Chondrocyte (in vitro differentiated cells): ENCODE measurements at regions not wholly inside any gene's neighbourhood (a gene's known extent, or its start where the extent isn't known, plus 50 kb on each side); places are given as distances from the start of the nearest gene placed in this dataset.

Experiments used
- DNase-seq: peaks from one replicate; pipeline ENCODE4 v3.0.0; 2021; ENCODE audit warnings: mixed read lengths, low spot score
- H3K27ac Mint-ChIP-seq: one replicate; pipeline ENCODE4 v1.8.0; 2021; ENCODE audit warnings: mild to moderate bottlenecking, moderate library complexity, mixed read lengths; ENCODE audit not compliant: unreplicated experiment
- H3K27me3 Mint-ChIP-seq: 2 replicates; pipeline ENCODE4 v1.8.0; 2021; ENCODE audit warnings: low read depth, mixed read lengths
- H3K36me3 Mint-ChIP-seq: 2 replicates; pipeline ENCODE4 v1.8.0; 2021; ENCODE audit warnings: low read depth, mixed read lengths
- H3K4me1 Mint-ChIP-seq: 2 replicates; pipeline ENCODE4 v1.8.0; 2021; ENCODE audit warnings: low read depth, mild to moderate bottlenecking, mixed read lengths
- H3K4me3 Mint-ChIP-seq: one replicate; pipeline ENCODE4 v1.8.0; 2021; ENCODE audit warnings: mild to moderate bottlenecking, moderate library complexity, mixed read lengths; ENCODE audit not compliant: unreplicated experiment
- H3K9me3 Mint-ChIP-seq: 2 replicates; pipeline ENCODE4 v1.8.0; 2021; ENCODE audit warnings: low read depth, mixed read lengths
- TF ChIP-seq, protein P1 (sequence below): fragments of 200-600 bp; sonication (generic); IDR thresholded peaks from 2 replicates; pipeline ENCODE4 v1.5.0; 2021; ENCODE audit warnings: antibody characterized with exemption, mild to moderate bottlenecking, moderate library complexity

DNA sequence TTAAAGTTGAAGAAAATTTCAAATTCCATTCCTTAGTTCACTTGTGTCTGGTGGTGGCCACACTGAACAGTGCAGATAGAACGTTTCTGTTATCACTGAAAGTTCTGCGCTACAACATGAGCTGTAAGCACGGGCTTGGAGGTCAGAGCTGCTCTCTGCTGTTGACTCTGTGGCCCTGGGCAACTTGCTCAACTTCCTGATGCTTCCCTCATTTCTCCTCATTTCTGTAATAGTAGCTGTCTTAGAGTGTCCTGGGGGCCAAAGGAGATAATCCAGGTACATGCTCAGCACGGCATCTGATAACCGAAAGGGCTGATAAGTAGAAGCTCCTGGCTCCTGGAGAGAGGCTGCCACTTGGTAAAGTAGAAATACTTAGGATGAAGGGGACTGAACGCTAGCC lies 92.3 kb upstream of the DUSP5 start:
- H3K36me3 Mint-ChIP-seq = no peaks in the 10 kb centered on the region
- peaks cover 2% of the 10 kb centered on the region for H3K27me3 Mint-ChIP-seq
- TF ChIP-seq, protein P1, sequence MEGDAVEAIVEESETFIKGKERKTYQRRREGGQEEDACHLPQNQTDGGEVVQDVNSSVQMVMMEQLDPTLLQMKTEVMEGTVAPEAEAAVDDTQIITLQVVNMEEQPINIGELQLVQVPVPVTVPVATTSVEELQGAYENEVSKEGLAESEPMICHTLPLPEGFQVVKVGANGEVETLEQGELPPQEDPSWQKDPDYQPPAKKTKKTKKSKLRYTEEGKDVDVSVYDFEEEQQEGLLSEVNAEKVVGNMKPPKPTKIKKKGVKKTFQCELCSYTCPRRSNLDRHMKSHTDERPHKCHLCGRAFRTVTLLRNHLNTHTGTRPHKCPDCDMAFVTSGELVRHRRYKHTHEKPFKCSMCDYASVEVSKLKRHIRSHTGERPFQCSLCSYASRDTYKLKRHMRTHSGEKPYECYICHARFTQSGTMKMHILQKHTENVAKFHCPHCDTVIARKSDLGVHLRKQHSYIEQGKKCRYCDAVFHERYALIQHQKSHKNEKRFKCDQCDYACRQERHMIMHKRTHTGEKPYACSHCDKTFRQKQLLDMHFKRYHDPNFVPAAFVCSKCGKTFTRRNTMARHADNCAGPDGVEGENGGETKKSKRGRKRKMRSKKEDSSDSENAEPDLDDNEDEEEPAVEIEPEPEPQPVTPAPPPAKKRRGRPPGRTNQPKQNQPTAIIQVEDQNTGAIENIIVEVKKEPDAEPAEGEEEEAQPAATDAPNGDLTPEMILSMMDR = no peak
- no peak for DNase-seq
- peaks cover 34% of the 10 kb centered on the region for H3K4me1 Mint-ChIP-seq
- H3K4me3 Mint-ChIP-seq = no peak overlapping the region
- H3K9me3 Mint-ChIP-seq = no peaks in the 10 kb centered on the region
- H3K27ac Mint-ChIP-seq = no peak overlapping the region

DNA sequence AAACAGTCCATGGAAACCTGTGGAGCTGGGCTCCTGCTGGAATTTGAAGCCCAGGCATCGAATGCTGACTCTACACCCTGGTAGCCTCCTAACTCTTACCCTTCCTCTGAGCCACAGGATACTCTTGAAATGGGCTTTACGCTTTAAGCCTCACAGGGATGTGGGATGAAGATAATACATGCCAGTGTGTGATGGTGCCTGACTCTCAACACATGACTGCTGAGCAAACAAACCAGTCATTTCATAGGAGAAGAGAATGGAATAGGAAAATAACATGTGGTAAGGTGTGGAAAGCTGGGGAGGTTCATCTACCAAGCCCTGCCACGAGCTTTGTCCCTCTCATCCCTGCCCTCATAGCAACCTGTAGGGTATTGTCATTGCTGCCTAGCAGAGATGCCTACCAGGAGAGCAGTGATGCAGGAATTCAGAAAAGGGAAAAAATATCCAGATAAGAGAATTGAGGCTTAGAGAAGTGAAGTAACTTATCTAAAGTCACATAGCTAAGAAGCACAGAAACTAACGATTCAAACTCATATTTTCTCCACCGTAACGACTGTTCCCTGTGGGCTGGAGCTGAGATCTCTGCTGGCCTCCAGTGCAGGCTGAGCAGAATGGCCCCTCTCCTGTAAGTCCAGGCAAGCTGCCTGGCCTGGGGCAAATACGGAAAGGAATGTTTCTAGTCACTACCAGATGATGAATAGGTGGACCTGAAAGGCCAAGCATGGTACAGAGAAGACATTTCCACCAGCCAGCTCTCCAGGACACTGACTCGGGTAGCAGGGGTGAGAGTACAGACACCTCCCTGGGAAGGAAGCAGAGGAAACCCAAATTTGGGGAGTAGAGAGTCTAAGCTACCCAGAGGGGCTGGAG lies 90.2 kb upstream of the DUSP5 start:
- TF ChIP-seq, protein P1 = no peak
- Mint-ChIP-seq H3K4me3 (no peak overlapping the region), H3K27ac (peak overlapping the region; percentile 62), H3K36me3 (no peaks in the 10 kb centered on the region), H3K27me3 (peaks cover 2% of the 10 kb centered on the region), H3K9me3 (no peaks in the 10 kb centered on the region), H3K4me1 (peaks cover 54% of the 10 kb centered on the region)
- no peak for DNase-seq

DNA sequence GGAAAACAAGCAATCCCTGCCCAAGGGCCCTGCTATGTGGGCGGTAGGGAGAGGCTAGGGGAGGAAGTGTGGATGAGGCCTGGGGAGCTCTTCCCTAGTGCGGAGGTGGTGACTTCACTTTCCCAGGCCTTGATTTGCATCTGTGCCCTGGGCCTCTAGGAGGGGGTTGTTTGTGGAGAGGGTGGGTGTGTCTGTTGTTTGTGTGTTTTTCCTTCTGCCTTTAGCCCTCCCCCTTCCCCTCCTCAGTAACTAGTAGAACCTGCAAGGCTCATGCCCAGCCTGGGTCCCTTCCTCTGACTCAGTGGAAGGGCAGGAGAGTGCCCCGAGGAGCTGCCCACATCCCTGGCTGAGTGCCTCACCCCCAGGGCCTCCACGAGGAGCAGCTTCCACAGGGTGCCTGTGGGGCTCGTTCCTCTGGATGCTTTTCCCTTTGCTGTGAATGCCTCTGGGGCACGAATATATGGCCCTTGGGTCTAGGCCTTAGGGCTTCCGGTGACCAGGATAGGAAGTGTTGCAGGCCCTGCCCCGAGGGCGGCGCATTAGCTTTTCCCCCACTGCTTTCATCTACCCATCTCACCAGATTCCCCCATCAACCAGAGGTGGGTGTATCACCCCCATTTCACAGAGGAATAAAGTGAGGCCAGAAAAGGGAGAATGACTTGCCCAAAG lies 89.4 kb upstream of the DUSP5 start:
- Mint-ChIP-seq H3K27ac (peak overlapping the region; percentile 62), H3K27me3 (peaks cover 2% of the 10 kb centered on the region), H3K4me3 (no peak overlapping the region), H3K36me3 (no peaks in the 10 kb centered on the region), H3K4me1 (peaks cover 61% of the 10 kb centered on the region), H3K9me3 (no peaks in the 10 kb centered on the region)
- DNase-seq = no peak
- TF ChIP-seq, protein P1 = no peak

DNA sequence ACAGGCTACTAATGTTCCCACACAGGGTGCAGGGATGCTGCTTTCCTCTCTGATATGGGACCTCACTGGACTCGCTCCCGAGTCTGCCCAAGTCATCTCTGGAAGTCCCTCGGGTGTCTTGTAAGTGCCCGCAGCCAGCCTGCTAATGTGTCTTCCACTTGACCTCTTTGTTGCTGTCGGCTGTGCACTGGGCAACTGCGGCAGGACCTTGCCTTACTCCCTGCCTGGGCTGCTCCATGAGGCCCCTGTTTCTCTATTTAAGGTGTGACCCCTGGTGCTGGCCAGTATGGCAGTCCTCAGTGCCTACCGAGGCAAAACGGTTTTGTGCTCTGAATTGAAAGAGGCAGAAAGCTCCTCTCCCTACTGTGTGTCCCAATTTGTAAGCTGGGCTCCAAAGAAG lies 88.8 kb upstream of the DUSP5 start:
- DNase-seq = no peak
- no peak overlapping the region for H3K27ac Mint-ChIP-seq
- TF ChIP-seq, protein P1 = no peak
- no peak overlapping the region for H3K4me3 Mint-ChIP-seq
- H3K36me3 Mint-ChIP-seq = no peaks in the 10 kb centered on the region
- H3K27me3 Mint-ChIP-seq = peaks cover 2% of the 10 kb centered on the region
- H3K4me1 Mint-ChIP-seq = peaks cover 67% of the 10 kb centered on the region
- H3K9me3 Mint-ChIP-seq = no peaks in the 10 kb centered on the region

DNA sequence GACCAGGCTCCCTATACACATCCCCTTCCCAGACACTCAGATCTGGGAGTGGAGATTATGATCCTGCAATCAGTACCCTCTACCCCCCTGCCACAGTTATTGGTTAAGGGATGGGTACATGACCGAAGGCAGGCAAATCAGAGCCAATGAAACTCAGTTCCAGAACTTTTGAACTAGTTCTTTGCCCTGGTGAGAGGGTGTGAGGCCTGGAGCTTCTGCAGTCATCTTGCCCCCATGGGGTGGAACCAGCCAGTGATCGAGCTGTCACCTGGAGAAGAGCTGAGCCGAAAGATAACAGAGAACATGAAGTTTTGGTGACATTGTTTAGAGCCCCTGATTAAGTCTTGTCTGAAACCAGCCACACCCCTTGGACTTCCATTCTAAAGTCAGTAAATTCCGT lies 88.2 kb upstream of the DUSP5 start:
- TF ChIP-seq, protein P1 = no peak
- Mint-ChIP-seq H3K4me3 (no peak overlapping the region), H3K9me3 (no peaks in the 10 kb centered on the region), H3K4me1 (peaks cover 72% of the 10 kb centered on the region), H3K36me3 (no peaks in the 10 kb centered on the region), H3K27ac (peak overlapping the region; percentile 51), H3K27me3 (peaks cover 2% of the 10 kb centered on the region)
- DNase-seq = no peak
